ENCODE measurements at regions not wholly inside any gene's neighbourhood (a gene's known extent, or its start where the extent isn't known, plus 50 kb on each side); places are given as distances from the start of the nearest gene placed in this dataset.
A peak's percentile ranks its signal among the peaks of the same experiment; 100 is the strongest.

DNA sequence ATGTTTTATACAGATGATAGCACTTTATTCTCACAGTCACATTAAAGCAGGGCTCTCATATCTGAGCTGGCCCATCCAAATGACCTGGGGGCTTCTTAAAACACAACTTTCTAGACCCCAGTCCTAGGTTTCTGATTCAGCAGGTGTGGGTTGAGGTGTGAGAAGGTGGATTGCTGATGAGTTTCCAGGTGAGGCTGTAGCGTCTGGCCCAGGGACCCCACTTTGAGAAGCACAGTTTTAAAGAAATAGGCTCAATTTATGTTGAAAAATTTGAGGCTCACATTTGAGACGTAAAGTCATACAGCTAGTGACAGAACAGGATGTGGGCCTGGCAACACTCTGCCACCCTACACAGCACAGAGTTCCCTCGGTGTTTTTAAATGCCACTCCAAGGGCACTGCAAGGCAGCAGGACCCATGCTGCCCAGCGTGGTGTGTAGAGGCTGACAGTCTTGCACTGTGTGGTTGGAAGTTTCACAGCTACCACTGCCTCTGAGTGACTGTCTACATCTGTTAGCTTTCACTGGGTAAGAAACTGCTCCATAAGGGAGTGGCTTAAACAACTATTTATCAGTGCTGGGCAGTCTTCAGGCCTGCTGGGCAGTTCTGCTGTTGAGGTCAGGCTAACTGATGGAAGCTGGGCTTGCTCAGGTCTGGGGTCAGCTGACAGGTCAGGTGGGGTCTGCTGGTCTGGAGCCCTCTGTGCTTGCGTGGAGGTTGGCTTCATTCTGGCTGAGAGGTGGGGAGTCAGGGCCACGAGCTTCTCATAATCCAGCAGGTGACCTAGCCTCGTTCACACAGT lies 319.7 kb downstream of the CXCL12 start:
- DNase-seq (ENCODE audit: low read depth in 4 of 4, low spot score in 3 of 4): no peak

DNA sequence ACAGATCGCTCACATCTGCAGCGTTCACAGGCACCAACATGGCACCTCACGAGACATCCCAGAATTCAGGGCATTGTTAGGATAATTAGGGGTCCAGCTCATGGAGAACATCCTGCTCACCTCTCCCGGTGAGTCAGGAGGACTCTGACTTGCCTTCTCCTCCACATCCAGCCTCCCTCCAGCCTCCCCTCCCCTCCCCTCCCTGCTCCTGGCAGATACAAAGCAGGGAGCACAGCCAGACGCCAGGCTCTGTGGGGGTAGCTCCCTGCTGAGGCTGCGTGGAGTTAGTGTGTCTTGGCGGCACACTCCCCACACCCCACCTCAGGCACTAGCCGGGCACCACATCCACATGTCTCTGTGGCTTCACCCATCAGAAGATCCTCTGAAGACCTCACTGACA lies 320.6 kb downstream of the CXCL12 start:
- no peak for DNase-seq (ENCODE audit: low read depth in 4 of 4, low spot score in 3 of 4)

DNA sequence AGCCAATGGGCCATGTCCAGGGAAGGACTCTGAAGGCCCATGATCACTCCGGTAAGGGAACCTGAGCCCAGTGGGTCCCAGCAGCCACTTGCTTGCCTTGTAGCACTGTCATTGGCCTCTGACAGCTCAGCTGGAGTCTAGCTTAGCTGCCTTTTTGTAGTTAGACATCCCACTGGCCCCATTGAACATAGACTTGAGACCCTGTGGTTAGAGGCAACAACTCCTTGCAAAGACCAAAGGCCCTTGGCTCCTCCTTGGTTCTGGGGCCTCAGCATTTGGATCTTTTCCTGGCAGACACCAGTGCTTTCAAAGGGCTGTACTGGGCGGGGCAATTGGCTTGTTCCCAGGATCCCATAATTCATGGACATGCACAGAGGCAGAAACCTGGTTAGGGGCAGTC lies 321.2 kb downstream of the CXCL12 start:
- no peak for DNase-seq (ENCODE audit: low read depth in 4 of 4, low spot score in 3 of 4)

DNA sequence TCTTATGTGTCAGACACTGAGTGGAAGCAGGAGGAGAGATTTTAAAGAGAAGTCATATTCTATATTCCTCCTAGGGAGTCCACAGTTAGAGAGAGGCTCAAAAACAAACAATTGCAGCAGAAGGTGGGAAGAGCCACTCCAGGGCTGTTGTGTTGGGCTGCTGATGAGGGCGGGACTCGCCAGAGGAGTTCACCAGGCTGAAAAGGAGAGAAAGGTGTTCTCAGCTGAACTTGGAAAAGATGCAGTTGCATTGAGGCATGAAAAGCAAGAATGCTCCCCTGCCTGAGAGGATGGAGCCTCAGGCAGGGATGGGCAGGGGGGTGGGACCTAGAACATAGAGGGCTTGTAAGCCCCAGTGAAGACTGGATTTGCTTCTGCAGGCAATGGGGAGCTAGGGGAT lies 324.2 kb downstream of the CXCL12 start:
- DNase-seq (ENCODE audit: low read depth in 4 of 4, low spot score in 3 of 4): no peak

DNA sequence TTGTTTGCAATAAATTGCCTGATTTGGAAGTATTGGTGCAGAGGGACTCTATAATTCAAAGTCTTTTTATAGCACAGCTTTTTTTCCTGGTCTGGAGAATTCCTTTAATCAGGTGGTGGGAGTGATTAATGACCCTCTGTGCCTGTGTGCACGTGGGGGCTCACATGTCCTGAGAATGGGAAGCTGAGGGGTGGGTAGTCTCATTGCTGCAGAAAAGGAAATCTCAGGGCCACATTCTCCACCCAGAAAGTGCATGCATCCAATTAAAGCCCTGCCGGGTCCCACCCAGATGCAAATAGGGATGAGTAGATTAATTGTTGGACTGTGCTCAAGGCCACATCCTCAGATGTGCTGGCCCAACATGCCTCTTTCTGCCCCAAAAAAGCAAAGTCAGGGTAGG lies 324.7 kb downstream of the CXCL12 start:
- DNase-seq (ENCODE audit: low read depth in 4 of 4, low spot score in 3 of 4): peak in 1 of 4 donors; percentile 58

DNA sequence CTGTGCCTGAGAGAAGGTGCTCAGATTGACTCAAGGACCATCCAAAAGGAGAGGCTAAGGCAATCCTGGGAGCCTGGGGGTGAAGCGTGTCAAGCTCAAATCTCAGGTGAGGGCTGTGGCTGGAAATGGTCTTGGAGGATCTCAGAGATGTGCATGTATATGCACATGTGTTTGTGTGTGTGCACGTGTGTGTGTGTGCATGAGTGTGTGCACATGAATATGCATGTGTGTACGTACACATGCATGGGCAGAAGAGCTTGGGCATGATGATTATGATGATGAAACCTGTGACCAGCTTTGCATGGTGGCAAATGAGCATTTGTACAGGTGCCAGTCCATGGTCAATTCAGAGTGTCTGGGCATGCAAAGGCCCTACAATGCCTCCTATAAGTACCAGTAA lies 326.6 kb downstream of the CXCL12 start:
- no peak for DNase-seq (ENCODE audit: low read depth in 4 of 4, low spot score in 3 of 4)

DNA sequence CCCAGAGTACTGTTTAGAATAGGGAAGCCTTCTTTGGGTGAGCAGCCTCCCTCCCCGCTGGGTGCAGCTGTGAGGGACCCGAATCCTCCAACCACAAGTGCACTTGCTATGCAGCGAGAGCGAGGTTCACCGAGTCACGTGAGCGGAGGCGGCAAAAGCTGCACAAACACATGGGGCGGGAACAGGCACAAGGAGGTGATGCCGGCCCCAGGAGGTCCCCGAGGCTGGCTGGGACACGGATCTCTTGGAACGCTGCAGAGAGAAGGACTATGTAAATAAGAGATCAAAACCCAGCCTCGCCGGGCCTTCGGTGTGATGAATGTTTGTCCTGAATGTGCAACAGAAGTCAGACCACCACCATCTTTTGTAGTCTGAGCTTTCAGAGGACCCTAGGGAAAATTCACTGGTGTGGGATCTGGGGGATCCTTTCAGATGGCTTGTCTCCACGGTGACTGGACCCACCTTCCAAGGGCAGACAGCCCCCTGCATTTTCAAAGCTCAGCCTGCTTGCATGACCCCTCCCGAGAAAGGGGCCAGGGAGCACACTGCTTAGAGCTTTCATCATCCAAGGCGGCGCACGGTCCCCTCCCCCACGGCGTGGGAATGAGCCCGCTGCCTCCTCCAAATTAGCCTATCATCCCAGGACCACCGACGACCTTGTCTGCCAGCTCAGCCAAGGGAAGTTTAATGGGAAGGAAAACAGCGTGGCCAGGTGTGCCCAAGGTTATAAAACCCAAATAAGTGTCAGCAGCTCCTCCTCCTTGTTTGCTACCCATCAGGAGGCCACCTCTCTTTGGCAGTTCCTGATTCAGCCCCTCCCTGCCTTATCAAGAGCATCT lies 327.7 kb downstream of the CXCL12 start:
- no peak for DNase-seq (ENCODE audit: low read depth in 4 of 4, low spot score in 3 of 4)

DNA sequence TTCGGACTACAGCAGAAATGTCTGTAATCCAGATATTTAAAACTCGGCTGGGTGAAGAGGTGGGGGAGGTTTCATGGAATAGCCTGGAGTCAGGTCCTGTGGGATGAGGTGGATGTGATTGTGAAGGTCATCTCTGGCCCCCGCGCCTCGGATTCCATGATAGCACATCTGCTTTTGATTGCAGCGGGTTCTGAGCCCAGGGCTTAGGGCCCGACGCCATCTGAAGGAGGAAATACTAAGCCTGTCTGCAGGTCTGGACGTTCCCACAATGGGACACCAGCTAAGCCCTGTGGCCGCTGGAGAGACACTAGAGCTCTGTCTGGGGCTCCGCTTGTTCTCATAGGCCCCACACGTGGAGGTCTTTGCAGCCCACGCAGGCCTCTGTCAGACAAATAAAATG lies 328.7 kb downstream of the CXCL12 start:
- DNase-seq (ENCODE audit: low read depth in 4 of 4, low spot score in 3 of 4): no peak

DNA sequence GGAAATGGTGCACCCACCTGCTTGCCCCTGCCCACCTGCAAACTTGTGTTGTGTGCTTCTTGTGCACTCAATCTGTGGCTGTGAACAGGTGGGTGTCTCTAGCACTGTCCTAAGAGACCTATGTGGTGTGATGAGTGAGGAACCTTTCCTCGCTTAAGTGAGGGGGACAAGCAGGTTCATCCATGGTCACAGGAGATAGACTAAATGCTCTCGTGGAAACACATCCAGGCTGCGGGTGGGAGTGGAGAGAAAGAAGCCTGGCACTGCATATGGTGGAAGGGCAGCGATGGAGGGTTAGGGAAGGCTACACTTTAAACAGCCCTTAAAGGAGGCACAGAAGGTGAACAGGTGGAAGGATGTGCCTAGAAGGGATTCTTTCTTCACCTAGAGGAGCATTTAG lies 330.9 kb downstream of the CXCL12 start:
- no peak for DNase-seq (ENCODE audit: low read depth in 4 of 4, low spot score in 3 of 4)

DNA sequence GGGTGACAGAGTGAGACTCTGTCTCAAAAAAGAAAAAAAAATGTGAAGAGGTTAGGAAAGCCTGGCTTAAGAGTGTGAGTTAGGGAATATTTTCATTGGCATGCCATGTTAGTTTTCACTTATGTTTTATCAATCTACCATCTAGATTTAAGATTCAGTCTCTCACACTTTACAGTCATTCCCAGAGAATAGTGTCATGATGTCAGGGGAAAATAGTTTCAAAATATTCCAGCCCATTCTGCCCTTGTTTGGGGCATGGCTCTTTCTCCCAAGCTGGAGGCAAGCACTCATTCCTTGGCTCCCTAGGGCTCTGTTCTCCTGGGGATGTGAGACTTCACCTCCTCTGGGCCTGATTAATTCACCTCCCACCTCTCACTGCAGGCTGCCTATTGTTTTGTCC lies 331.5 kb downstream of the CXCL12 start:
- DNase-seq (ENCODE audit: low read depth in 4 of 4, low spot score in 3 of 4): no peak

DNA sequence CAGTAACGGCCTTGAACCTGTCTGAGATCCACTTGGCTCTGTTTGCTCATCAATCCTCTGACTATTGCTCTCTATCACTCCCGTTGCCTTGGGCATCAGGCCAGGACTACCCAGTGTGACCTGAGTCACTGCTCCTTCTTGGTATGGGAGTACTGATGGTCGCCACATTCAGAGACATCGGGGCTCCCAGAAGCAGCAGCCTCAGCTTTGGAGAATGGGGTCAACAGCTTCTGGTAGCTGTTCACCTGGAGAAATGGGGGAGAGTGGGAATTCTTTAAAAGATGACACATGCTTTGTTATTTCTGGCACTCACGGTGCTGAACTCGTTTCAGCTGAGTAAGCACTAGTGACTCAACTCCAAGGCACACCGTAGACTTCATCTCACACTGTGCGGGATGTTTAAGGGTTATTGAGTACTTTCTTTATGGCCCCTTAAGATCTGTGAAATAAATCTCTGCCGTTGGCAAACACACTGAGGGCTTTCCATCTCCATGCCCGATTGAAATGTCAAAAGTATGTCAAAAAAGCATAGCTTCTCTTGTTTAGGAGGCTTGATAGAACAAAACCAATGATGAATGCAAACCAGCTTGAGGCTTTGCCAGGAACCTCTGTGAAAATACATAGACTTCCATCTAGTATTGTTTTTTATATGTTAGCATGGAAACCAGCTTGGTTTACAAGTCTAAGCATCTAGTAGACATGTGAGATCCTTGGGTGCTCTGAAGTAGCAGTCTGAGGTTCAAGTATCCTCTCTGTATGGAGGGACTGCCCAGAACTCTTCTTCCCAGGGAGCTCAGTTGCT lies 333.1 kb downstream of the CXCL12 start:
- no peak for DNase-seq (ENCODE audit: low read depth in 4 of 4, low spot score in 3 of 4)

DNA sequence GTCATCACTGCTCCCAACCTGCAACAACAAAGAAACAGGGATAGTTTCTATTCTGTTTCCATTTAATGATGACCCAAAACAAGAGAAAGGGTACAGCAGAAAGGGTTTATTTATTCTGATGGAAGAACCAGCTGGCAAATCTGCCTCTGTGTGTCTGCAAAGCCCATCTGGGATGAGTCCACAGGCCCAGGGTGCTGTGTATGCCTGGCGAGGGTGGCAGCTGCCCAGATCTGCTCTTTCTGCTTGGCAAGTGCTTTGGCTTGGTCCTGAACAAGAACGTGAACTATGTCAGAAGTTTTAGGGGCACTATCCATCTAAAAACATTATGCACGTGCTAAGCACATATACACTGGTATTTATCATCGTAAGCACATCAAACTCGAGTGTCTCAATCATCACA lies 333.8 kb downstream of the CXCL12 start:
- DNase-seq (ENCODE audit: low read depth in 4 of 4, low spot score in 3 of 4): no peak

DNA sequence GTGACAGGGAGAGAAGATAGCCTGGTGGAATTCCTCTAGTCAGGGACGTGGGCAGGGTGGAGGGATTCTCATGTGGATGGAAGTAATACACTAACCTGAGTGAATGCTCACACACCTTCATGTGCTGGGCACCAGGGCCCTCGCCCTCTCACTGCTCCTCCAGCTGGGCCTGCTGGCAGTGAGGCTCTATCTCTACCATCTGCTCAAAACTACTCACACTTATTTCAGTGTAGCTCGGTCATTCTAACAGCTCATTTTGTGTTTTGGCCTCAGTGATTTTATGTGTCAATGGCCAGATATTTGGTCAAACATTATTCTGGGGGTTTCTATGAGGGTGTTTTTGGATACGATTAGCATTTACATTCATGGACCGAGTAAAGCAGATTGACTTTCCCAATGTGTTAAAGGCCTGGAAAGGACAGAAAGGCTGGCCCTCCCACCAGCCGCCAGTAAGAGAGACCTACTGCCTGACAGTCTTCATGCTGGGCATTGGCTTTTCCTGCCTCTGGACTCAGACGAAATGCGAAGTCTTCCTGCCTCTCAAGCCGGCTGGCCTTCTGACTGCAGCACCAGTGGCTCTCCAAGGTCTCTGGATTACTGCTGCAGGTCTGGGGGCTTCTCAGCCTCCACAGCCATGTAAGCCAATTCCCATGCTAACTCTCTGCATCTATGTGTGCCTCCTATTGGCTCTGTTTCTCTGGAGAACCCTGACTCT lies 335.4 kb downstream of the CXCL12 start:
- DNase-seq (ENCODE audit: low read depth in 4 of 4, low spot score in 3 of 4): no peak

DNA sequence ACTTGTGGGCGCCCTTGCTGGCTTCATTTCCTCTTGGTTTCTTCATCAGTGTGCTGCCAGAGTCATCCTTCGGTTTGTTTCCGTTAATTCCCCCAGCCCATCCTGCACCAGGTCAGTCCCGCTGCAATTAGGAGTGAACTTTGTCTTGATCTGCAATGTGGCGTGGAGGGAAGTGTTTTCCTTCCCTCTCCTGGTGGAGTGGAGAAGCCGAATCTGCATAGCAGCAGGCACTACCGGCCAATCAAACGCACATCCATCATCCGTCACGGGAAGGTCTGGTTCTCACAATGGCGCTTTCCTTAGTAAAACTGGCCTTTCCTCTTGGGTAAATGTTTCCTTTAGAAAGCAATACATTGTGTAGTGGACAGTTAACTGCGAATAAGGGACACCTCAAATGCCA lies 337.5 kb downstream of the CXCL12 start:
- DNase-seq (ENCODE audit: low read depth in 4 of 4, low spot score in 3 of 4): no peak

DNA sequence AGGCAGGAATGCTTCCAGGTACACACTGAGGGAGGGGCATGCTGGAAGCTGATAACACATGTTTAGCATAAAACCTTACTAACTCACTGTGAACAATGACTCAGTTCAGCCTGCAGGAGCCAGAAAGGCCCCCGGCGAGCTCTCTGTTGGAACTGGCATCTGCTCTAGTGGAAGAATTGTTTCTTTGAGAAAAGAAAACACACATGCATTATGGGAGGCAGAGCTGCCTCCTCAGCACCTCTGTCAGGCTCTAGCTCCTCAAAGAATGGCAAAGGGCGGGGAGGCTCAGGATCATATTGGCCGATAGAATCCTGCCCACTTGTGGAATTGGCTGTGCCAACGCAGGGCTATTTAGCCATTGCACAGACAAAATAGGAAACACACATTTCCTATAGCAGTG lies 338.3 kb downstream of the CXCL12 start:
- no peak for DNase-seq (ENCODE audit: low read depth in 4 of 4, low spot score in 3 of 4)

DNA sequence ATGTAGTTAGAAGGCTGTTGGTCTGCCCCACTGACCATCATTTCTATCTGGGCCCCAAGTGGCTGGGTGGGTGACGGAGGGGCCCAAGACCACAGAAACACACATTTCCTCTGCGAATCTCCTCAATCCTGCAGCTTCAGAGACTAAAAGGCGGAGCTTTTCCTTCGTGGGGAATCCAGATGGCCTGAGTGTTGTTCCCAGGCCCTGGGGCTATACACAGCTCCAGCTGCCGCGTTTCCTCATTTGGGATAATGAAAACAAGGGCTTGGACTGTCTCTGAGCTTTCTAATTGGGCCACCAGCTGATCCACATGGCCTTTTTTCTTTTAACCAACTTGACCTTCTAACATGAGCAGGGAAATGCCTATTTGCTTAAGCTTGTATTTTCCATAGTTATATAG lies 339.9 kb downstream of the CXCL12 start:
- DNase-seq (ENCODE audit: low read depth in 4 of 4, low spot score in 3 of 4): no peak

DNA sequence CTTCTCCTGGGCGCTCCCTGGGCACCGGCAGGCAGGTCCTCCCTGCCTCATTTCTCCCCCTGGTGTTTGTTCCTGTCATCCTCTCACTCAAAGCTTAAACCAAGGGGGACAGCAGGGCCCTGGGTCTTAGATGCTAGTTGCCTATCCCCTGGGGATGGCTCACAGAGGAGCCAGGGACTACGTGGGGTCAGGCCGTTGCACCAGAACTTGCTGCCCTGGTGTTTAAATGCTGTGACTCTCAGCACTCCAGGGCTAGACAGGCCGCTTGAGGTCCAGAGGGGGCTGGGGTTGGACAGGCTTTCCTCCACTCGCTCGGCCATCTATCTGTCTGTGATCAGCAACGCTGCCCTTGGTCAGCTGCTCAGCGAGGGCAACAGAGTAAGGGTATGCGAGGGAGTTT lies 340.3 kb downstream of the CXCL12 start:
- DNase-seq (ENCODE audit: low read depth in 4 of 4, low spot score in 3 of 4): no peak

DNA sequence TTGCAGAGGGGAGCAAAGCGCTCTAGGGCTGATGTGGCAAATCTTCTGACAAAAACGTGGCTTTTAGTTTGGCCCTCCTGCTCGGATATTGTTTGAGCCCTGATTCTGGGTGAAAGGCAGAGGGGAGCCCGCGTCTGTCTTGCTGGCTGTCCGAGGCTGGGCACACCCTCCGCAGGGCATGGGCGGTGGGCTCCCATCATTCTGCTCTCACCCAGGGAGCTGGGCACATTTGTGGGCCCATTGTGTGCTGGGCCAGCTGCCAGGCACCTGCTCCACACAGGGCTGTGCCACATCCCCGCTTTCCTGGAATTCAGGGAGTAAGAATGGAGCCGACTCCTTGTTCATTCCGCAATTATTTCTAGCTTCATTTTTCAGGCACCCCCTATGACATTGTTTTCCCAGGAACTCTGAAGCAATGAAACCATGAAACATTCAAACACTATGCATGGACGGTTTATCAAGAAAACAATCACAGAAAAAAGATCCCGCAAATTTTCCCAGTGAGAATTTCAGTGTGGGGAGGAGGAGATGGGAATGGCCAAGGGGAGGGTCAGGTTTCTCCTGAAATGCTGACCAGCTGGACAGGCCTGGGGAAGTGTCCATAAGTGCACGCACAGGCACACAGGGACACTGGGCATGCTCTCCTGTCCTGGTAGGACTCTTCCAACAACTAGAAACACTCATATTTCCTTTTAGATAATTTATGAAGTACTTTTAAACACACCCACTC lies 341.1 kb downstream of the CXCL12 start:
- DNase-seq (ENCODE audit: low read depth in 4 of 4, low spot score in 3 of 4): no peak

DNA sequence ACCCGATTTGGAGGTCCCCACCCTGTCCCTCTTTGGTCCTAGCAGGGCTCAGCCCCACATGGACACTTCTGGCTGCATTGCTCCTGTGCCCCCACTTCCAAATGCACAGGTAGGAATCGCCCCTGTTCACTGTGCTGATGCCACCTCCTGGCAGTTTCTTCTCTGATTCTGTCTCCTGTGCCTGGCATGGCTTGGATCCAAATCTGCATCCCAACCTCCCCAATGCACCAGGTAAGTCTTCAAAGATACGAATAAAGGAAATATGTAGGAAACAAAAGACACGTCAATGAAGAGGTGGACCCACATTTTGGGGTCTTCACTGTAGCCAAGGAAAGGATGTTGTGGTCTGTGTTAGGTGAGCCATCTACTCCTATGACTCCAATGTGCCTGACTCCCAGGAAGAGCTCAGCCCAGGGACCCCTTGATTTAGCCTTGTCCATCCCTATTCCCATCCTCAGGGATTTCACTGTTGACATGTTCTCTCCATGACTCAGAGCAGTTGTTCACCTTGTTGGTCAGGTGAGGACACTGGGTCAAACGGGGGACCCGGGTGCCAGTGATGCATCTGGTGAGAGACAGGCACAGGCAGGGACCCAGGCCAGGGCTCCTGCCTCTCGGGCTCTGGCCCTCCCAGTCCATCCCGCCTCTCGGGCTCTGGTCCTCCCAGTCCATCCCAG lies 341.8 kb downstream of the CXCL12 start:
- DNase-seq (ENCODE audit: low read depth in 4 of 4, low spot score in 3 of 4): no peak
